B cell (primary cell): ENCODE measurements at regions not wholly inside any gene's neighbourhood (a gene's known extent, or its start where the extent isn't known, plus 50 kb on each side); places are given as distances from the start of the nearest gene placed in this dataset.

Source experiments
- ATAC-seq: fragments of 200-7000 bp; cut with Tn5 transposase; one replicate; pipeline ENCODE4 v1.10.0; 2021; ENCODE audit warnings: low read depth, mild to moderate bottlenecking, moderate number of reproducible peaks, moderate library complexity
- CTCF ChIA-PET: fragments of 350-600 bp; sonication (Branson Sonifier 250); formaldehyde crosslinking; loops from one replicate; lab custom pipeline; 2021; ENCODE audit warnings: antibody characterized with exemption, inconsistent platforms; lab: Charles Lee
- POLR2A ChIA-PET: fragments of 350-600 bp; sonication (Branson Sonifier 250); formaldehyde crosslinking; loops from one replicate; lab custom pipeline; 2021; ENCODE audit warnings: antibody characterized with exemption; lab: Charles Lee
- DNase-seq: peaks from one replicate; pipeline ENCODE4 v3.0.0; 2013
- H2AFZ ChIP-seq: 2 replicates; pipeline ENCODE4 v1.6.1; 2012; ENCODE audit warnings: mild to moderate bottlenecking, low read depth, low read length; ENCODE audit not compliant: insufficient read depth, poor library complexity, severe bottlenecking
- H3K27ac ChIP-seq, 2 donors: 1 replicate in 1 of 2; 2 replicates in 1 of 2; pipeline ENCODE4 v1.5.1; 2012 to 2013; ENCODE audit warnings: low read length in 2 of 2, mild to moderate bottlenecking in 2 of 2, moderate library complexity in 1 of 2
- H3K27me3 ChIP-seq, 4 experiments: fragments of 200-600 bp in 1 of 4; sonication (generic) in 1 of 4; replicated peaks in 1 of 4; 1 replicate in 2 of 4; 2 replicates in 2 of 4; pipeline versions ENCODE4 v1.6.1 to v1.7.0; 2013 to 2016; ENCODE audit warnings: low read length in 3 of 4, mild to moderate bottlenecking in 2 of 4, mixed read lengths in 1 of 4, moderate library complexity in 1 of 4; ENCODE audit not compliant: insufficient read depth in 4 of 4, control insufficient read depth in 3 of 4; ENCODE audit errors: control extremely low read depth in 1 of 4
- H3K36me3 ChIP-seq, 2 experiments: replicated peaks in 1 of 2; 1 replicate in 1 of 2; 2 replicates in 1 of 2; pipeline versions ENCODE4 v1.6.1 to v1.7.1; 2013; ENCODE audit warnings: low read length in 1 of 2; ENCODE audit not compliant: insufficient read depth in 2 of 2, control insufficient read depth in 1 of 2; ENCODE audit errors: control extremely low read depth in 1 of 2, extremely low read depth in 1 of 2
- H3K4me1 ChIP-seq, 2 donors: fragments of 200-600 bp in 1 of 2; sonication (generic) in 1 of 2; 1 replicate in 1 of 2; 2 replicates in 1 of 2; pipeline versions ENCODE4 v1.5.1 to v1.6.1; 2013 to 2017; ENCODE audit warnings: low read length in 2 of 2; ENCODE audit not compliant: control insufficient read depth in 2 of 2, insufficient read depth in 2 of 2
- H3K4me2 ChIP-seq: replicated peaks from 2 replicates; pipeline ENCODE3; 2012; ENCODE audit warnings: mild to moderate bottlenecking, low read depth, low read length; ENCODE audit not compliant: poor library complexity, severe bottlenecking
- H3K4me3 ChIP-seq, 5 experiments: fragments of 200-600 bp in 1 of 5; sonication (generic) in 1 of 5; 1 replicate in 3 of 5; 2 replicates in 2 of 5; pipeline versions ENCODE4 v1.5.1 to v1.7.0; 2011 to 2016; ENCODE audit warnings: low read length in 4 of 5, mild to moderate bottlenecking in 4 of 5, low read depth in 2 of 5, control low read depth in 1 of 5, moderate library complexity in 1 of 5; ENCODE audit not compliant: insufficient read depth in 1 of 5; ENCODE audit errors: control extremely low read depth in 1 of 5, extremely low read depth in 1 of 5
- H3K79me2 ChIP-seq: fragments of 200-600 bp; sonication (generic); one replicate; pipeline ENCODE4 v1.6.0; 2016; ENCODE audit warnings: low read length; ENCODE audit not compliant: control insufficient read depth, insufficient read depth
- H3K9ac ChIP-seq: fragments of 200-600 bp; sonication (generic); 2 replicates; pipeline ENCODE4 v1.6.1; 2017; ENCODE audit warnings: mild to moderate bottlenecking, low read length, moderate library complexity
- H3K9me3 ChIP-seq, 3 donors: one replicate each; pipeline versions ENCODE4 v1.6.1 to v1.7.1; 2013; ENCODE audit warnings: low read length in 2 of 3; ENCODE audit not compliant: control insufficient read depth in 2 of 3, insufficient read depth in 1 of 3; ENCODE audit errors: control extremely low read depth in 1 of 3
- H4K20me1 ChIP-seq: 2 replicates; pipeline ENCODE4 v1.6.0; 2012; ENCODE audit warnings: mild to moderate bottlenecking, low read length; ENCODE audit not compliant: insufficient read depth, control insufficient read depth, poor library complexity, severe bottlenecking
- H3K27ac Mint-ChIP-seq: one replicate; pipeline ENCODE4 v1.8.0; 2021; ENCODE audit warnings: mixed read lengths
- H3K27me3 Mint-ChIP-seq: one replicate; pipeline ENCODE4 v1.8.0; 2021; ENCODE audit warnings: mixed read lengths
- H3K4me1 Mint-ChIP-seq: one replicate; pipeline ENCODE4 v1.8.0; 2021; ENCODE audit warnings: mixed read lengths
- H3K4me3 Mint-ChIP-seq: one replicate; pipeline ENCODE4 v1.8.0; 2021; ENCODE audit warnings: mixed read lengths
- H3K9me3 Mint-ChIP-seq: one replicate; pipeline ENCODE4 v1.8.0; 2022; ENCODE audit warnings: mixed read lengths; ENCODE audit not compliant: insufficient read depth
- CTCF ChIP-seq: fragments of 200-600 bp; IDR thresholded peaks from one replicate; pipeline ENCODE4 v1.8.0; 2022; ENCODE audit warnings: antibody characterized with exemption, mild to moderate bottlenecking
- EZH2 ChIP-seq: IDR thresholded peaks from 2 replicates; pipeline ENCODE4 v1.6.1; 2012; ENCODE audit warnings: borderline replicate concordance, low read depth, mild to moderate bottlenecking, moderate library complexity, low read length; ENCODE audit not compliant: insufficient read depth, poor library complexity, severe bottlenecking
- WGBS: methylation state at CpG from one replicate; pipeline ENCODE4 v1.1.5; 2013; ENCODE audit warnings: missing lambda C conversion rate; ENCODE audit not compliant: insufficient coverage; 5-methylcytosine and 5-hydroxymethylcytosine counted together
- intact Hi-C: fragments of 100-400 bp; cut with micrococcal nuclease; formaldehyde crosslinking; loops from one replicate; pipeline ENCODE4 v1.10.0; 2022

- no peak overlapping the region for H3K4me2 ChIP-seq
- 46% methylated on average over 3 of the region's 3 CpGs for whole genome bisulfite sequencing
- CTCF ChIA-PET: no interaction called here
- DNase-seq (no peak), ATAC-seq (no peak)
- Mint-ChIP-seq H3K9me3 (no peaks in the 10 kb centered on the region), H3K27me3 (peaks cover 11% of the 10 kb centered on the region), H3K4me3 (no peak overlapping the region), H3K27ac (no peak overlapping the region), H3K4me1 (no peaks in the 10 kb centered on the region)
- H3K9ac ChIP-seq: no peak overlapping the region
- POLR2A ChIA-PET: no interaction called here
- peaks cover 0 to 8% (median 3%) of the 10 kb centered on the region in 4 experiments for H3K27me3 ChIP-seq
- peaks cover 0 to 6% of the 10 kb centered on the region in 2 donors for H3K4me1 ChIP-seq
- H2AFZ ChIP-seq: no peak overlapping the region
- H3K9me3 ChIP-seq: no peaks in the 10 kb centered on the region
- H3K4me3 ChIP-seq: no peak overlapping the region
- no peak for TF ChIP-seq CTCF
- no peak for TF ChIP-seq EZH2
- no peak overlapping the region for H3K27ac ChIP-seq
- no peaks in the 10 kb centered on the region for H4K20me1 ChIP-seq
- intact Hi-C loops: no loop called here
- no peaks in the 10 kb centered on the region for H3K79me2 ChIP-seq
- H3K36me3 ChIP-seq: no peaks in the 10 kb centered on the region
Observed at GRCh38 chr4:138868562-138868961, 147.0 kb upstream of the NOCT start.

DNA sequence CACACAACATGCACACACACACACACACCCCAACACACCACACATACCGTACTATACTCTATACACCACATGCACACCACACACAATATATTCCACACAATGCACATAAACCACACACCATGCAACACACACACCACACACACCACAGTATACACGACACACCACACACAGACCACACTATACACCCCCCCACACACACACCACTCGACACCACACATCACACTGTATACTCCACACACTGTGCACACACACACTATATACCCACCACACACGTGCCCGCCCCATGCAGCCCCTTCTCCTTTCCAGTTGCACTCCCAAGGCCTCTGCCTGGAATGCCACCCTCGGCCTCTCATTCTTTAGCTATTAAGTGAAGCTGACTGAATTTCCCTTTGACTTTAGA lies 148.2 kb upstream of the NOCT start:
- ATAC-seq (no peak), DNase-seq (no peak)
- H3K4me3 Mint-ChIP-seq: no peak overlapping the region
- peaks cover 14% of the 10 kb centered on the region for H3K27me3 Mint-ChIP-seq
- Histone ChIP-seq H3K4me3 (no peak overlapping the region), H3K36me3 (no peaks in the 10 kb centered on the region), H4K20me1 (no peaks in the 10 kb centered on the region), H3K27ac (no peak overlapping the region), H3K79me2 (no peaks in the 10 kb centered on the region), H3K4me1 (peaks cover 0 to 6% of the 10 kb centered on the region in 2 donors), H3K9ac (no peak overlapping the region), H2AFZ (no peak overlapping the region), H3K4me2 (no peak overlapping the region), H3K27me3 (peaks cover 0 to 8% (median 1%) of the 10 kb centered on the region in 4 experiments), H3K9me3 (no peaks in the 10 kb centered on the region)
- 86% methylated on average over 6 of the region's 6 CpGs for WGBS
- H3K4me1 Mint-ChIP-seq: no peaks in the 10 kb centered on the region
- TF ChIP-seq EZH2 (no peak), CTCF (no peak)
- H3K27ac Mint-ChIP-seq: no peak overlapping the region
- ChIA-PET POLR2A (no interaction called here), CTCF (no interaction called here)
- H3K9me3 Mint-ChIP-seq: no peaks in the 10 kb centered on the region
- intact Hi-C loops: no loop called here
